ENCODE measurements at regions not wholly inside any gene's neighbourhood (a gene's known extent, or its start where the extent isn't known, plus 50 kb on each side); places are given as distances from the start of the nearest gene placed in this dataset.
"Not testable (repeated sequence)": the region's sequence is repeated elsewhere in the genome, so short reads cannot be mapped to it uniquely, and the experiment has no call there.

GRCh38 chr12:38197286-38197685, 119.3 kb upstream of the ALG10B start:
- peaks cover 5 to 12% (median 9%) of the 10 kb centered on the region in 6 donors for H3K9me3 Mint-ChIP-seq
- DNase-seq; H3K27me3 Mint-ChIP-seq (ENCODE audit: low read depth in 3 of 3); H3K36me3 Mint-ChIP-seq; H3K27ac Mint-ChIP-seq; H3K4me1 Mint-ChIP-seq; H3K4me3 Mint-ChIP-seq: not testable (repeated sequence)

GRCh38 chr12:38201461-38202276, 114.9 kb upstream of the ALG10B start:
- no peak for DNase-seq
- H3K4me3 Mint-ChIP-seq: no peak overlapping the region
- no peak overlapping the region for H3K27ac Mint-ChIP-seq
- no peaks in the 10 kb centered on the region for H3K36me3 Mint-ChIP-seq
- H3K27me3 Mint-ChIP-seq (ENCODE audit: low read depth in 3 of 3): no peaks in the 10 kb centered on the region
- no peaks in the 10 kb centered on the region for H3K4me1 Mint-ChIP-seq
- peaks cover 0 to 27% (median 15%) of the 10 kb centered on the region in 6 donors for H3K9me3 Mint-ChIP-seq

DNA sequence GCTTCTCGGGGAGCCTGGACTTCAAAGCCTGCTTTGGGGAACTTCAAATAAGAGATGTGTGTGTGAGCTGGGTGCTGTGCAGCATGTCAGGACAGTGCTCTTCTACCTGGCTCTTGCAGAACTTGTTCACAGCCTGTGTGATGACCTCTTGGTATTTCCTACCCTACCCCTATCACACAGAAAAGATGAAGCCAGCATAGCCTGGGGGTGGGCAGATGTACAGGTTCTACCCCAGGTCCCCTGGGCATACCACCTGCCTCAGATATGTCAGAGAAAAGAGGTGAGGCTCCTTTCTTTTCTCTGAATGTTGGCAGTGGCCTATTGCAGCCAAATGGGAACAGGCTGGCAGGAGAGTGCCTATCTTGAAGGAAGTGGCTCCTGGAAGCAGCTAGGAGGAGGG, 111.7 kb upstream of the ALG10B start:
- no peak for DNase-seq
- H3K4me1 Mint-ChIP-seq: no peaks in the 10 kb centered on the region
- peaks cover 6 to 28% (median 17%) of the 10 kb centered on the region in 6 donors for H3K9me3 Mint-ChIP-seq
- H3K4me3 Mint-ChIP-seq: no peak overlapping the region
- H3K27ac Mint-ChIP-seq: no peak overlapping the region
- no peaks in the 10 kb centered on the region for H3K27me3 Mint-ChIP-seq (ENCODE audit: low read depth in 3 of 3)
- no peaks in the 10 kb centered on the region for H3K36me3 Mint-ChIP-seq

GRCh38 chr12:38222011-38222410, 94.6 kb upstream of the ALG10B start:
- Mint-ChIP-seq H3K9me3 (peaks cover 0 to 9% (median 4%) of the 10 kb centered on the region in 6 donors), H3K36me3 (no peaks in the 10 kb centered on the region), H3K27ac (no peak overlapping the region), H3K4me3 (no peak overlapping the region), H3K4me1 (no peaks in the 10 kb centered on the region), H3K27me3 (ENCODE audit: low read depth in 3 of 3) (peaks cover 0 to 2% (median 2%) of the 10 kb centered on the region in 3 donors)
- no peak for DNase-seq

DNA sequence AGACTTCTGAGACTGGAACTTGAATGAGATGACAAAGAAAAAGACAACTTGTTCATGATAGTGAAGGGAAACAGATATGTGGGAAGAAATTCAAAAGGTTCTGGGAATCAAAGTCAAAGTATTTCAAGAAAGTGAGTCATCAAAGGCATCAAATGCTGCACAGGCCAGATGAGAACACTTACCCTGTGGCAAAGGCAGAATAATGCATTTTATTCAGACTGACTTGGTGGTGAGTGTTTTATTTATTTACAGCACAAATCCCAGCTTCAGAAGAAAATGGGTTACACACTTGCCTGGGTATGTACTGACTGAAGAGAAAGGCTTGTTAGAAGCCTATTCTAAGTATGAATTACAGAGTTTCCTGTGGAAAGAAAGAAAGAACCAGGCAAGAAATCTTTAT, 78.2 kb upstream of the ALG10B start:
- not testable (repeated sequence) for H3K27me3 Mint-ChIP-seq (ENCODE audit: low read depth in 3 of 3); H3K4me1 Mint-ChIP-seq; H3K27ac Mint-ChIP-seq; DNase-seq; H3K36me3 Mint-ChIP-seq; H3K4me3 Mint-ChIP-seq
- peaks cover 0 to 20% (median 11%) of the 10 kb centered on the region in 6 donors for H3K9me3 Mint-ChIP-seq

DNA sequence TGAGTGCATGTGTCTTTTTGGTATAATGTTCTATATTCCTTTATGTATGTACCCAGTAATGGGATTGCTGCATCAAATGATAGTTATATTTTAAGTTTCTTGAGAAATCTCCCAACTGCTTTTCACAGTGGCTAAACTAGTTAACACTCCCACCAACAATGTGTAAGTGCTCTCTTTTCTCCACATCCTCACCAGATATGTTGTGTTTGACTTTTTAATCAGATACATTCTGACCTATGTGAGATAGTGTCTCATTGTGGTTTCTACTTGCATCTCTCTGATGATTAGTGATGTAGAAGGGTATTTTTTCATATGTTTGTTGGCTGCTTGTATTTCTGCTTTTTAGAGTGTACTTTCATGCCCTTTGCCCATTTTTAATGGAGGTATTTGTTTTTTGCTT, 62.8 kb upstream of the ALG10B start:
- Mint-ChIP-seq H3K4me3 (no peak overlapping the region), H3K27ac (no peak overlapping the region), H3K27me3 (ENCODE audit: low read depth in 3 of 3) (no peaks in the 10 kb centered on the region), H3K36me3 (no peaks in the 10 kb centered on the region), H3K4me1 (no peaks in the 10 kb centered on the region), H3K9me3 (peaks cover 3 to 18% (median 12%) of the 10 kb centered on the region in 6 donors)
- no peak for DNase-seq

GRCh38 chr12:38258411-38258810, 58.2 kb upstream of the ALG10B start:
- no peak overlapping the region for H3K4me3 Mint-ChIP-seq
- peaks cover 7 to 23% (median 15%) of the 10 kb centered on the region in 6 donors for H3K9me3 Mint-ChIP-seq
- no peaks in the 10 kb centered on the region for H3K36me3 Mint-ChIP-seq
- no peaks in the 10 kb centered on the region for H3K4me1 Mint-ChIP-seq
- no peak overlapping the region for H3K27ac Mint-ChIP-seq
- no peaks in the 10 kb centered on the region for H3K27me3 Mint-ChIP-seq (ENCODE audit: low read depth in 3 of 3)
- no peak for DNase-seq

All from immature natural killer cell (primary cell).